ENCODE measurements at regions not wholly inside any gene's neighbourhood (a gene's known extent, or its start where the extent isn't known, plus 50 kb on each side); places are given as distances from the start of the nearest gene placed in this dataset.
A peak's percentile ranks its signal among the peaks of the same experiment; 100 is the strongest.

DNA sequence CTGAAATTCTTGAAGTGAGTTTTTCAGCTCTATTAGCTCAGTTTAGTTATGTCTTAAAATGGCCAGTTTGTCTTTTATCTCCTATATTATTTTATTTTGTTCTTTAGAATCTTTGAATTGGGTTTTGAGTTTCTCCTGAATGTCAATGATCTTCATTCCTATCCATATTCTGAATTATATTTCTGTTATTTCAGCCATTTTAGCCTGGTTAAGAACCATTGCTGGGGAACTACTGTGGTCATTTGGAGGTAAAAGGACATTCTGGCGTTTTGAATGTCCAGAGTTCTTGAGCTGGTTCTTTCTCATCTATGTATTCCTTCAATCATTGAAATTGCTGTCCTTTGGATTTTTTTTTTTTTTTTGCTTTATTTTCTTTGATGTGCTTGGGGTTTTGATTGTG, 203.9 kb upstream of the HS3ST4 start:
- H3K4me3 ChIP-seq (ENCODE audit: low read length): no peak overlapping the region
- DNase-seq (ENCODE audit: low read depth, low spot score): no peak

DNA sequence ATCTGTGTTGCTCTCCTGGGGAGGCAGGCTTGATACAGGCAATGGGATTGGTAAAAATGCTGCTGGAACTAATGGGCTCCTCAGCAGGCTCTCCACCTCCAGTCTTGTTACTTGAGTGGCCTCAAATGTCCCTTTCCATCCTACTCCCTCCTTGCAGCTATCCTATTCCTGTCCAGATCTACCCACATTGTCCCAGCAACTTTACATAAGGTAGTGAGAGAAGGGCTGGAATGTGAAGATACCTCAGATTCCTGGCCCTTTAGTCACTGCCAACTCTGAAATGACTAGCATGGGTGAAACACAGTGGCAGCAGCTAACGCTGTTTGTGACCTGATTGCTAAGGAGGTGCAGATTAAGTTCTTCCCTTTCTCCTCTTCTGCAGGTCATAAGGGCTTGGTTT, 210.1 kb upstream of the HS3ST4 start:
- H3K4me3 ChIP-seq (ENCODE audit: low read length): no peak overlapping the region
- DNase-seq (ENCODE audit: low read depth, low spot score): no peak

DNA sequence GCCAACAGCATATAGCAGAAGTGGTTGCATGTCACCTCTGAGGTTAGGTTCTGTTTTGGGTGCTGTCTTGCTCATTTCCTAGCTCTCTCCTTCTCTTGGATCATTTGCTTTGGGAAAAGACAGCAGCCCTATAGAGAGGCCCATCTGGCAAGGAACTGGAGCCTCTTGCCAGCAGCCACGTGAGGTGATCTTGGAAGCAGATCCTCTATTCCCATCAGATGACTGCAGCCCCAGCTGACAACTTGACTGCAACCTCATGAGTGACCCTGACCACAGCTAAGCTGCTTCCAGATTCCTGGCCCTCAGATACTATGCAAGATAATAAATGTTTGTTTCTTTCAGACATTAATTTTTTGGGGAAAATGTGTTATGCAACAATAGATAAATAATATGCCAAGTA, 213.3 kb upstream of the HS3ST4 start:
- H3K4me3 ChIP-seq (ENCODE audit: low read length): no peak overlapping the region
- DNase-seq (ENCODE audit: low read depth, low spot score): no peak

DNA sequence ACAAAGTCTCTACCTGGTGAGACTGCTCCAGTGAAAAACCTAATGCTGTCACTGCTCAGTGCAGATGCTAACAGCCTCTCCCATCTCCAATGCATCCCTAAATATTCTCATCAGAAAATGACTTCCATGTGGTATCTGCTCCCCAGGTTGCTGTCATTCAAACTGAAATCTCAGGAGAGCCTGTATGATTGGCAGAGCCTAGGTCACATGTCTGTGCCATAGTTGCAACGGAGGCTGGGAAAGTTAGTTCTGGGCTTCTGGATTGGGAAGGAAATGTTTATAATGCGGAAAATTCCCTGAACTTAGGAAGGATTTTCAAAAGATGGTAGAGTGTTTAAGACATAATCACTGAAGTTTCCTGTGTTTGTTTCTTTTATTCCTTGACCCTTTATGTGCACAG, 206.4 kb upstream of the ZKSCAN2 start:
- no peak overlapping the region for H3K4me3 ChIP-seq (ENCODE audit: low read length)
- DNase-seq (ENCODE audit: low read depth, low spot score): no peak

DNA sequence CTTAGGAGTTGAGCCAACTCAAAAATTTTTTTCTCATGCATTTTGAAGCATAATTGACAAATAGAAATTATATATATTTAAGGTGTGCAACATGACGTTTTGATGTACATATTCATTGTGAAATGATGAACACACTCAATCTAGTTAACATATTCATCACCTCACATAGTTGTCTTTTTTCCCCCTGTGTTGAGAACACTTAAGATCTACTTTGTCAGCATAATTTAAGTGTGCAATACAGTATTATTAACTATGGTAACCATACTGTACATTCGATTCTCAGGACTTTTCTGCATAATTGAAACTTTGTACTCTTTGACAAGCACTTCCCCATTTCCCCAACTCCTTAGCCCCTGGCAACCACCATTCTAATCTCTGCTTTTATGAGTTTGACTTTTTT, 192.2 kb upstream of the ZKSCAN2 start:
- DNase-seq (ENCODE audit: low read depth, low spot score): no peak
- H3K4me3 ChIP-seq (ENCODE audit: low read length): no peak overlapping the region

DNA sequence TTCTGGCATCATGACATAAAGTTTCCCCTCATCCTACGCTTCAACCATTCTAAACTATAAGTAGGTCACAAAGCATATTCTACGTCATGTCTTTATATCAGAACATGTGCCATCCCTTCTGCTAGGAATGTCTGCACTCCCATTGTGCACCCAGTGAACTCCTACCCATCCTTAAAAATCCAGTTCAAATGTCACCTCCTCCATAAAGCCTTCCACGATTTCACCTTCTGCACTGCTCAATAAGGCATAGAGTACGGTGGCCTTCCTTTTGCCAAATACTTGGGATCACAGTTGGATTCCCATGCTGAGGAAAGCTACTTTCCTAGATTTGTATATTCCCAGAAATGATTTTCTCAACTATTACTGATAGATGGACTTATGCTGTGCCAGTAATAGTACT, 186.3 kb upstream of the ZKSCAN2 start:
- H3K4me3 ChIP-seq (ENCODE audit: low read length): no peak overlapping the region
- DNase-seq (ENCODE audit: low read depth, low spot score): no peak

DNA sequence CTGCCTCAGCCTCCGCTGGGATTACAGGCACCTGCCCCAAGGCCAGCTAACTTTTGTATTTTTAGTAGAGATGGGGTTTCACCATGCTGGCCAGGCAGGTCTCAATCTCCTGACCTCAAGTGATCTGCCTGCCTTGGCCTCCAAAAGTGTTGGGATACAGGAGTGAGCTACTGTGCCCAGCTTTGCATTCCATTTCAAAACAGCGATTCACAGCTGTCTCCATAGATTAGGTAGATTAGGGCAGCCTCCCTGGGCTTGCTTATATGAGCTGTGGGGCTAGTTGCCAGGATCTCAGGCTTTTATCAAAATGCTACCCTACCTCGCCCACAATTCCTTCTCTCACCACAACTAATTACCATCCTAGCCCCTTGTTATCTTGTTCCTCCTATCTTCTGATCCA, 176.4 kb upstream of the ZKSCAN2 start:
- no peak for DNase-seq (ENCODE audit: low read depth, low spot score)
- no peak overlapping the region for H3K4me3 ChIP-seq (ENCODE audit: low read length)

DNA sequence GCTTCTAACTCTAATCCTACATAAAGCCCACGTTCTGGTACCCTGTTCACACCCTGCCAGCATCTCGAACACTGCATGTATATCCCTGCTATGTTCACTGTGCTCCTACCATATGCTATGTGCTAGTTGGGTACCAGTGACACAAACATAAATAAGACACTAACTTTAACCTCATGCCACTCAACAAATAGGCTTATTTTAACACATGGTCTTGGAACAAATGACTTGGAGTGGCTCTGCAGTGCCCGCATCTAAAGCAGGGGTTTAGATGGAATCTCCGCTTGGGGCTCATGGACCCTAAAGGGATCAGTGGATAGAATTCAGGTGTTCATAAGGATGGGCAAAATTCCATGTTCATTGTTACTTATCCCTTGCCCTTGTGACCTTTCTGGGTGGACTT, 175.7 kb upstream of the ZKSCAN2 start:
- no peak overlapping the region for H3K4me3 ChIP-seq (ENCODE audit: low read length)
- no peak for DNase-seq (ENCODE audit: low read depth, low spot score)

DNA sequence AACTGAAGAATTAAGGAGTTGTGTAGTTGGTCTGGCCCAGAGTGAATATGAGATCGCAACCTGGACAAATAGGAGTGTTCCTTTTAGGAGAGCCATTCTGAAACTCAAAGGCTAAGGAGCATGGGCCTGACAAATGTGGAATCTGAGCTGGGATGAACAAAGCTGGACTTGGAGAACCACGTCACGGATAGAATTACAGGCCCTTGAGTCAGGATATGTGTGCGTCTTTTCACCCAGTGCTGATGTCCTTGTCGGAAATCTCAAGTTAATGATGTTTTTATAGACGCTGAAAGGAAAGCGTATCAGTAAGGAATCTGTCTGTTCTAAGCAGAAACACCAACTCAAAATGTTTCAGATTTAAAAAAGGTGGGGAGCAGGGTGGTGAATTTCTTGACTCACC, 173.8 kb upstream of the ZKSCAN2 start:
- DNase-seq (ENCODE audit: low read depth, low spot score): no peak
- no peak overlapping the region for H3K4me3 ChIP-seq (ENCODE audit: low read length)

DNA sequence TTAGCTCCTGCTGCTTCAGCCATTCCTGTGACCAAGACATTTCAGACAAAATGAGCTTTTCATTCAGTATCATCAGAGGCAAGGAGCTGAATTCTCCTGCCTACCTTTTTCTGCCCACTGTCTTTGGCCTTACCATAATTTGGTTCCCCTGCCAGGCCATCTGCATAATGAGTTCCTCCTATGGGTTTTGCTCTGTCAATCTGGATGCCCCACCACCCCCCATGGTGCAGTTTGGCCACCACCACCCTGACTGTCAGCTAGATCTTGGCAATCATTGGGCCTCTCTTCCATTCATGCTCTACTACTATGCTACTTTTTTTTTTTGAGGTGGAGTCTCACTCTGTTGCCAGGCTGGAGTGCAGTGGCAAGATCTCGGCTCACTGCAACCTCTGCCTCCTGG, 169.2 kb upstream of the ZKSCAN2 start:
- H3K4me3 ChIP-seq (ENCODE audit: low read length): no peak overlapping the region
- DNase-seq (ENCODE audit: low read depth, low spot score): no peak

DNA sequence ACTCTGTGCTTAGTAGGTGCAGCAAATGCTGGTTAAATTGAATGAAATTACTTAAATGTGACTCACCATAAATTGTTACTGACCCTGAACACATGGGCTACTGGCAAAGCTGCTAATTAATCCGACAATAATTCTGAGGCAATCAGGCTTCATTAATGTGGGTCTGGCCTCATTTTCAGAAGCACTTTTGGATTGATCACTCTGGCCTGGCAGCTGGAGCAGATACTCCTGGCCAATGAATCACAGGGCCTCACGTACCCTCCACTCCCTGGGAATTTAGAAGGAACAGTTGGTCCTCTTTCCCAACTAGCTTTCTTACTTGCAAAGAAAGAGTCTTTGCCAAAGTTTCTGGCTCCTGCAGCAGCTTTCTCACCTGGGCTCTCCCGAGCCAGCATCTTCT, 162.0 kb upstream of the ZKSCAN2 start:
- DNase-seq (ENCODE audit: low read depth, low spot score): no peak

DNA sequence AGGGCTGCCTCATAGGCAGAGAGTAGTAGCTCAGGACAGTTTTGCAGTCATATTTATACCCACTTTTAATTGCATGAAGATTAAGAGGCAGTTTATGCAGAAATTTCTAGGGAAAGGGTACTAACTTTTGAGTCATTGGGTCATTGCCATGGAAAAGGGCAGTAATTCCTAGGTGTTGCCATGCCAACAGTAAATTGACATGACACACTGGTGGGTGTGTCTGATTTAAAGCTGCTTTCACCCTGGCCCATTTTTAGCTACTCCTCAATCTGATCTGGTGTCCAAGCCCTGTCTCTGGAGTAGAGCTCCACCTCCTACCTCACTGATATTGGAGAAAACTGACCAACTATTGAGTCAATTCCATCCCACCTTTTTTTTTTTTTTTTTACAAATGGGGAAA, 161.5 kb upstream of the ZKSCAN2 start:
- no peak overlapping the region for H3K4me3 ChIP-seq (ENCODE audit: low read length)
- no peak for DNase-seq (ENCODE audit: low read depth, low spot score)

More for the DNA sequence above, 162.0 kb upstream of the ZKSCAN2 start:
- H3K4me3 ChIP-seq (ENCODE audit: low read length): no peak overlapping the region

DNA sequence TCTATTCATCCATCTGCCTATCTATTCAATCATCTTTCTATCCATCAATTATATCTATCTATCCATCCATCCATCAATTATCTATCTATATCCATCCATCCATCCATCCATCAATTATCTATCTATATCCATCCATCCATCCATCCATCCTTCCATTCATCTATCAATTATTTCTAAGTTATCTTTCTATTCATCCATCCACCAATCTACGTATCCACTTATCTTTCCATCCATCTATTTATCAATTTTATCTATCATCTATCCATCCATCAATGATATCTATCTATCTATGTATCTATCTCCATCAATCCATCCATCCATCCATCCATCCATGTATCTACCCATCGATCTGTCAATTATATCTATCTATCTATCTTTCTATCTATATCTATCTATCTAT, 158.4 kb upstream of the ZKSCAN2 start:
- no peak for DNase-seq (ENCODE audit: low read depth, low spot score)

DNA sequence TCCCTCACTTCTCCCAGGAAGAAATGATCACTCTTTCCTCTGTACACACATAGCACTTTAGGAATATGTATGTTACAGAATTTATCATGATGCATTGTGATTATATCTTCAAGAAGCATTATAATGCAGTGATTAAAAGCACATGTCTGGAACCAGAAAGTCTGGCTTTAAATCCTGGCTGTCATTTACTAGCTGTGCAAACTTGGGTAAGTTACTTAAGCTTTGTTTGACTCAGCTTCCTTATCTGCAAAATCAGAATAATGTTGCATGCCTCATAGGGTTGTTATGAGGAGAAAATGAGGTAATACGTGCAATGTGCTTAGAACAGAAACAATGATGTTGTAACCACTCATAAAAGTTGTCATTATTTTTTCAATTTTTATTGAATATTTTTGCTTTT, 156.3 kb upstream of the ZKSCAN2 start:
- no peak overlapping the region for H3K4me3 ChIP-seq (ENCODE audit: low read length)
- DNase-seq (ENCODE audit: low read depth, low spot score): no peak

More for the DNA sequence above, 158.4 kb upstream of the ZKSCAN2 start:
- H3K4me3 ChIP-seq (ENCODE audit: low read length): no peak overlapping the region

DNA sequence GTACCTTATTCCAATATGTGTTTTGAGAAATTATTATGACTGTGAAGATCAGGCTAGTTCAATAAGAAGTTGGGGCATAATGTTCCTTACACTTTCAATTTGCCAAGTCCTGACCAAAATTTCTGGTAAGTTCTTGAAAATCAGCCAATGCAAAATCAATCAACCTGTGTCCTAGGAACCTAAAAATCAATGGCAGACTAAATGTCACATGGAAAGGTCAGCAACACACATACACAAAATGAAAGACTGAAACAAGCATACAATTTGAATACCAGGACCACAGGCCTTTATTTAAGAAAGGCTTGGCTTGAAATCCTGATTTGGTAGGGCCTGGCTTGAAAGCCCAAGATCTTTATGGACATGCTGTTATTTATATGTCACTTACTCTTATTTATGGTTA, 155.5 kb upstream of the ZKSCAN2 start:
- DNase-seq (ENCODE audit: low read depth, low spot score): no peak
- no peak overlapping the region for H3K4me3 ChIP-seq (ENCODE audit: low read length)

DNA sequence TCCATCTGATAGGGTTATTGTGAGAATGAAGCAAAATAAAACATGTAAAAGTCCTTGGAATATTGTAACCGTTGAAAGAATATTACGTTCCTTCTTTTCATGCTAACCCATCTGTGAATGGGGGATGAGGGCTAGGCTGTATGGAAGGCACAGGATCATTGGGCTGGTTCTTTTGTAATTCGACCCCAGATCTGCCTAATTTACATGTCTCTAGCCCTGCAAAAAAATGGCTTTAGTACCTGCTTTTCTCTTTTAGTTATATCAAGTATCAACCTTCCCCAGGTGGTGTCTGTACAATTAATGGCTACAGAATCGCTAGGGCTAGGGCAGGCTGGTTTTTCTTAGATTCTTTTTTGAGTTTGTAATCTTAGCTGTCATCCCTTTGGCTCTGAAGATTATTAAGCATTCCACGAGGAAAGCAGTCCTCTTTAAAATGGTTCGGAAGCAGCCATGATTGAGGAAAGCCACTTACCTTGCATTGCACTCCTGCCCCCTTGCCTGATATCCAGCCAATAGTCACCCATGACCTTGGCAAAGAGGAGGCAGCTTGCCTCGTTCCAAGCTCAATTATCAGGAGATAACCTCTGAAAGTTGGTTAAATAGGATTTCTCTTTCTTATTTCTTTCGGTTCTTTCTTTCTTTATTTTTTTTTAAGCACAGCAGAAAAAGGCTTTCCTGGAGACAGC, 153.9 kb upstream of the ZKSCAN2 start:
- DNase-seq (ENCODE audit: low read depth, low spot score): no peak
- no peak overlapping the region for H3K4me3 ChIP-seq (ENCODE audit: low read length)

DNA sequence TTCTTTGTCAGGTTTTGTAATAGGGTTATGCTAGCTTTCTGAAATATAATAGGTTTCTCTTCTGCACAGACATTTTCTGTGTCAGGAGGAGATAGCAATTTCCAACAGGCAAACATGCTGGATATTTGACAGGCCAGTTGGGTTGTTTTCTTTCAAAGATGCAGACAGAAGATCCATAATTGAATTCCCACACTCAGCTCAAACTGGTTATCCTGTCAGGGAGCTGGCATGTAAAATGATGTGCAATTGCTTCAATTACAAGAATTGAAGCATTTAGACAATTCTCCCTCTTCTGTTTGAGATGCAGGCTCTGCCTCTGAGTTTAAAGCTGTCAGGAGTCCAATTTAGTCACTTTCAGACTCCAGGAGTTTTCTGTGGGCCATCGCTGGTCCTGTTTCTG, 146.2 kb upstream of the ZKSCAN2 start:
- DNase-seq (ENCODE audit: low read depth, low spot score): no peak
- no peak overlapping the region for H3K4me3 ChIP-seq (ENCODE audit: low read length)

DNA sequence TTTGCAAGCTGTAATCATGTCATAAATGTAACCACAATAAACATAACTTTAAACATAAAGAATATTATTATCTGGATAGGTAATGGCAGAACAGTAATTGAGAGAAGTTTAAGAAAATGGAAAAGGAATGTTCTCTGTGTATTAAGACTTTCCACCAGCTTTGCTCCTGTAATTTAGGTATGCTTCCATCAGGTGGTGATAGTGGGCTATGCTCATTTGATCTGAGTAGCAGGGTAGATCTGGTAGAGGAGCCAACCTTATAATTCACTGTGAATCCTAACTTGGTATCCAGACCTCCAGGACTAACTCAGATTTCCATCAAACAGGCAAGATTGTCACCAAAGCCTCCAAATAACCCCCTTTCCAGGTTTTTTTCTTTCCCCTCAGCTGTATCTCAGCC, 137.9 kb upstream of the ZKSCAN2 start:
- DNase-seq (ENCODE audit: low read depth, low spot score): no peak
- H3K4me3 ChIP-seq (ENCODE audit: low read length): no peak overlapping the region

DNA sequence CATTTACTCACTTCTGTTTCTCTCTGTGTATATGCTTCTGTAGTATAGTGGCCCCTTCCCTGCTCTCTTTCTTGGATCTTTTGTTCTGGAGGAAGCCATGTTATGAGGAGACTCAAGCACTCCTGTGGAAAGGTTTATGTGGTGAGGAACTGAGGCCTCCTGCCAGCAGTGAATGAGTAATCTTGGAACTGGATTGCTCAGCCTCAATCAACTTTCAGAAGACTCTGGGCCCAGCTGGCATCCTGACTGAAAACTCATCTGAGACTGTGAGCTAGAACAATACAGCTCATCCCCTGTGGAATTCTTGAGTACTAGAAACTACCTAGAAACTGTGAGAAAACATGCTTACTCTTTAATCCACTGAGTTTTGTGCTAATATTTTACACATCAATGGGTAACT, 133.1 kb upstream of the ZKSCAN2 start:
- no peak overlapping the region for H3K4me3 ChIP-seq (ENCODE audit: low read length)
- no peak for DNase-seq (ENCODE audit: low read depth, low spot score)

DNA sequence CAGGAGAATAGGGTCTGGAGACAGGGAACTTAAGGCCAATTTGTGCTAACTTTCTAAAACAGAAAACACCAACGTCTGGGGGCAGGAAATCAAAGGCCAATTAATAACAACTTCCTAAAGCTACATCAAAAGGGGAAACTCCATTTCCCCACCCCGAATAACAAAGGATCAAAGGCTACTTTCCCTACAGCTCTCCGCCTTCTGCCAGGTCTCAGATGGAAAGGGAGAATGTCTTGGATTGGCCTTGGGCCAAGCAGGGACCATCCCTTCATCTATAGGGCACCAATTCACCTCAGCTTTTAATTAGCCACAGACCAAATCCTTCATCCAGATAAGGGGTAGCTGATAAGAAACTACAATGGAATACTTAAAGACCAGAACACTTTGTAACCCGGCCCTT, 116.9 kb upstream of the ZKSCAN2 start:
- no peak for DNase-seq (ENCODE audit: low read depth, low spot score)
- H3K4me3 ChIP-seq (ENCODE audit: low read length): no peak overlapping the region

DNA sequence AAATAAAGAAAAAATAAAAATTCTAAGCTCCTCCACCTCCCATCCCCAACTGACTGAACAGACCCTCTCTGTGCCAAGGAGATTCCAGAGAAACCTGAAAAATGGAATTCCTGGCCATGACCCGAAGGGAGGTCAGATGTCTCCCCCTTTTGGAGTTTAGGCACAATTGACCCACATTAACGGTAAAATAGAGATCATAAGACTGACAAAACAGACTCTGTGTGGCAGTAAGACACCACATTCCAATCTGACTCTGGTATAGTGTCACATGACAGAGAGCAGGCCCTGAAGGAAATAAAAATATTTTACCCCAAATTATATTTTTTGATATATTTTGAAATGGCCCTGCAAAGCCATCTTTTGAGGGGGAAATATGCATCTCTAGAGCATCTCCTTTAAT, 115.1 kb upstream of the ZKSCAN2 start:
- peak; percentile 7 for DNase-seq (ENCODE audit: low read depth, low spot score)
- no peak overlapping the region for H3K4me3 ChIP-seq (ENCODE audit: low read length)

DNA sequence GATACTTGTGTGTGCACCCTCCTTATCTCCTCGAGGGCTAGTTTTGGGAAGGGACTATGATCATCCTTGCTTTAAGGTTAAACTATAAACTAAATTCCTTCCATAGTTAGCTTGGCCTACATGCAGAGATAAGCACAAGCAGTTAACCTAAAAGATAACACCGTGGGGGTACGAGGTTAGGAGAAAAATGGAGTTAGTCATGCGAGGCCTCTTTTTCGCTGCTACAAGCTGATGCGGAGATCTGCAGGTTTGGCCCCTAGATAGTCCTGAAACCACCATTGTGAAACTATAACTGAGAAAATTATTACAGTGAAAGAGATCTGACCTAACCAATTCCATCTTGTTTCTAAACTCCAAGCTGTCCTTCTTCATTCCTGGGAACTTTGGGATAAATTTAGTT, 113.7 kb upstream of the ZKSCAN2 start:
- no peak for DNase-seq (ENCODE audit: low read depth, low spot score)
- H3K4me3 ChIP-seq (ENCODE audit: low read length): no peak overlapping the region
